ENCODE measurements at regions not wholly inside any gene's neighbourhood (a gene's known extent, or its start where the extent isn't known, plus 50 kb on each side); places are given as distances from the start of the nearest gene placed in this dataset.
"Not testable (repeated sequence)": the region's sequence is repeated elsewhere in the genome, so short reads cannot be mapped to it uniquely, and the experiment has no call there.

DNA sequence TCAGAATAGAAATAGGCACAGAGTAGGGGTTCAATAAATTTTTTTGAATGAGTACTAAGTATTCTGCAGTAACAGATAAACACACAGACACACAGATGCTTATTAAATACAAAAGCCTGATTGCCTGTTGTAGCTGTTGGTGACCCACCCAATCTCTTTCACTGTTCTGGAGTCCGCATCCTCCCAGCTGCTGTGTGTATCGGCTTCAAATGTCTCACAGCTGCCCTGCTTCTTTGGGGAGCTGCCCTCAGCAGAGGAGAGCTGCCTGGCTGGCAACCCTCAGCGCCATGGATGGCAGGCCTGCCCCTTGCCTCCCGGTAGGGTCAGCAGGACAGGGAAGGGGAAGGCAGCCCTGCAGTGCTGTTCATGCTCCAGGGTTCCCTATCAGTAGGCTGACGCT, 50.5 kb upstream of the PRNP start:
- DNase-seq, result no peak

GRCh38 chr20:4635342-4635741, 50.9 kb upstream of the PRNP start:
- DNase-seq, result no peak

- DNase-seq, result peak in 1 of 2 donors; percentile 13
These were observed 52.5 kb upstream of the PRNP start for GRCh38 chr20:4633780-4634179.

DNA sequence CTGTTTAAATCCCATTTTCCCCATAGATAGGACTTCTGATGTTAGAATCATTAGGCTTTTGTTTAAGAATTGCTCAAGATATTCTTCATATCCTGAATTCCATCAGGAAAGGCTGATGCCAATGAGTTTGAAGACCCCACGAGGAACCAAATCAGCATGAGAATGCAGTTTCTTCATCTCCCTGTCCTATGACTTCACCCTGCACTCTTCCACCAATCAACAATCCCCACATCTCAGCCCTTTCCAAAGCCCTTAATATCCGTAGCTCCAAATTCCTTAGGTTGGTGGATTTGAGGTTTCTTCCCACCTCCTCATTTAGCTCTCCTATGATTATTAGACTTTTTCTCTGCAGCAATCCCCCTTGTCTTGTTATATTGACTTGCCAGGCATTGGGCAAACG, 52.9 kb upstream of the PRNP start:
- DNase-seq, result no peak

DNA sequence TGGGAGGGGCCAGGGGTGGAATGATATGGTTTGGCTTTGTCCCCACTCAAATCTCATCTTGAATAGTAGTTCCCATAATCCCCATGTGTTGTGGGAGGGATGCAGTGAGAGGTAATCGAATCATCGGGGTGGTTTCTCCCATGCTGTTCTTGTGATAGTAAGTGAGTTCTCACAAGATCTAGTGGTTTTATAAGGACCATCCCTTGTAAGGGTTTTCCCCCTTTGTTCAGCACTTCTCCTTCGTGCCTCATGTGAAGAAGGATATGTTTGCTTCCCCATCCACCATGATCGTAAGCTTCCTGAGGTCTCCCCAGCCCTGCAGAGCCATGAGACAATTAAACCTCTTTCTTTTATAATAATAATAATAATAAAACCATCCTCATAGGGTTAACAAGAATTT, 53.4 kb upstream of the PRNP start:
- no peak for DNase-seq

GRCh38 chr20:4626228-4626627, 60.0 kb upstream of the PRNP start:
- DNase-seq, result no peak

DNA sequence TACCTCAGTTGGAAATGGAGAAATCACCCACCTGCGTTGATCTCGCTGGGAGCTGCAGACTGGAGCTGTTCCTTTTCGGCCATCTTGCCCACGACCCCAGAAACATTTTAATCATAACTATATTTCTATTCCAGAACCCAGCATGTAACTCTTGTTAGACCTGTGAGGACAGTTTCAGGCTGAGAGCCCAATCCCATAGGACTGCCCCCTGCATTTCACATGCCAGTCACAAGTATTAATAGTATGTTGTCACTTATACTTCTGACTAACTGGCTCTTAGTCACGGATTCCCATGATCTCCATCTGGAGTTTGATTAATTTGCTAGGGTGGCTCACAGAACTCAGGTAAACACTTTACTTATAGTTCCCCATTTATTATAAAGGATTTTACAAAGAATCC, 60.6 kb upstream of the PRNP start:
- DNase-seq, result no peak

DNA sequence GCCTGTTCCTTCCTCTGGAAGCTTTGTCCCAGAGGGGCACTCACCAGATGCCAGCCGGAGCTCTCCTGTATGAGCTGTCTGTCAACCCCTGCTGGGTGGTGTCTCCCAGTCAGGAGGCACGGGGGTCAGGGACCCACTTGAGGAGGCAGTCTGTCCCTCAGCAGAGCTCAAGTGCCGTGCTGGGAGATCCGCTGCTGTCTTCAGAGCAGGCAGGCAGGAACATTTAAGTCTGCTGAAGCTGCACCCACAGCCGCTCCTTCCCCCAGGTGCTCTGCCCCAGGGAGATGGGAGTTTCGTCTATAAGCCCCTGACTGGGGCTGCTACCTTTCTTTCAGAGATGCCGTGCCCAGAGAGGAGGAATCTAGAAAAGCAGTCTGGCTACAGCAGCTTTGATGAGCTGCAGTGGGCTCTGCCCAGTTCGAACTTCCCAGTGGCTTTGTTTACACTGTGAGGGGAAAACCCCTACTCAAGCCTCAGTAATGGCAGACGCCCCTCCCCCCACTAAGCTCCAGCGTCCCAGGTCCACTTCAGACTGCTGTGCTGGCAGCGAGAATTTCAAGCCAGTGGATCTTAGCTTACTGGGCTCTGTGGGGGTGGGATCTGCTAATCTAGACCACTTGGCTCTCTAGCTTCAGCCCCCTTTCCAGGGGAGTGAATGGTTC, 61.5 kb upstream of the PRNP start:
- DNase-seq, result not testable (repeated sequence)

DNA sequence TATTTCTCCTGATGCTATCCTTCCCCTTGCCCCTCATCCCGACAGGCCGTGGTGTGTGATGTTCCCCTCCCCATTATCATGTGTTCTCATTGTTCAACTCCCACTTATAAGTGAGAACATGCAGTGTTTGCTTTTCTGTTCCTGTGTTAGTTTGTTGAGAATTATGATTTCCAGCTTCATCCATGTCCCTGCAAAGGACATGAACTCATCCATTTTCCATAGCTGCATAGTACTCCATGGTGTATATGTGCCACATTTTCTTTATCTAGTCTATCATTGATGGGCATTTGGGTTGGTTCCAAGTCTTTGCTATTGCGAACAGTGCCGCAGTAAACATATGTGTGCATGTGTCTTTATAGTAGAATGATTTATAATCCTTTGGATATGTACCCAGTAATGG, 67.1 kb upstream of the PRNP start:
- DNase-seq, result not testable (repeated sequence)

DNA sequence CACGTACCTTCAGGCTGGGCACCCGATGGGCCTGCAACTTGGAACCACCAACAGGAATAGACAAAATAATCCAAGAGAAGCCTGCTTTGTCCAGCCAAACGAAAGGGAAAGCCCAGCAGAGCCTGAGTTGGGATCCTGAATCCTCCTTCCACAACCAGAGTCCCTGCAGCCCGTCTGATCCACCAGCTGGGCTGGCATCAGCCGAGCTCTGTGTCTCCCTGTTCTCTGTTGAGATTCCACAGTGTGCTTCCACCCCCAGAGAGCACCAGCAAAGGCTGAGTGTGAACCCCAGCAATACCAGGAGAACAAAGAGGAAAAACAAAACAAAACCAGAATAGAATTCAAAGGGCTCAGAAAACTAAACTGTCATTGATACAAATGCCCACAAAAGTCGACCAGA, 68.8 kb upstream of the PRNP start:
- no peak for DNase-seq

GRCh38 chr20:4617019-4617418, 69.2 kb upstream of the PRNP start:
- DNase-seq, result no peak

GRCh38 chr20:4613718-4614620, 72.3 kb upstream of the PRNP start:
- DNase-seq, result no peak

- DNase-seq, result no peak
These were observed 73.1 kb upstream of the PRNP start for GRCh38 chr20:4613184-4613583.

GRCh38 chr20:4610871-4611270, 75.4 kb upstream of the PRNP start:
- no peak for DNase-seq

DNA sequence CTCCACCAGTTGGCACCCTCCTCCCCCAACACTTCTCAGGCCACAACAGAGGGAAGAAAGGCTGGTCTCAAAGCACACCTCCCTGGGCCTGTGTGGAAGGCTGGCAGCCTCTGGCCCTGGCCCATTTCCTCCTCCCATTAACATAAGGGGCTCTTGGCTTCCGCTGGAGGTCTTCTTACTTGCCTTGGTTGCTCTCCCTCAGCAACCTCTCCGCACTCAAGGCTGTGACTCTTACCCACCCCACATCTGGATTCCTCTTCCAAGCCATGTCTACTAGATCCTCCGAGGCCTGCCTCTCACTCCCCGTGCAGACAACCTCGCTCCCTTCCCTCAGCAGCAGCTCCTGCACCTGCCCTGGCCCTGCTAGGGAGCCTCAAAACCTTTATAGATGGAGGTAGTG, 76.7 kb upstream of the PRNP start:
- no peak for DNase-seq

GRCh38 chr20:4608861-4609260, 77.4 kb upstream of the PRNP start:
- DNase-seq, result no peak

DNA sequence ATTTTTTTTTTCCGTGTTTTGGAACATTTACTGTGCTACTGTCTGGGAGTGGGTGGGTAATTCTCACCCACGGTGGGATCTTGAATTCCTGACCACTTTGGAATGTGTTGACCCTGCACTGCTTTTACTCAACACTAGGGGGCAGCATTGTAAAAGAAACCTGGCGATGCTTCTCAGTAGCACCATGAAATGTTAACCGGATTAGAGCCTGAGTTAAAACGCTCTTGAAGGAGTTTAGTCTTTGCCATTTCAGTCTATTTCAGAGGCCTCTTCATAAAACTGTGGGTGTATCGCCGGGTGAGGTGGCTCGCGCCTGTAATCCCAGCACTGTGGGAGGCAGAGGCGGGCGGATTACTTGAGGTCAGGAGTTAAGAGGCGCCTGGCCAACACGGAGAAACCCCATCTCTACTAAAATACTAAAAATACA, 79.0 kb upstream of the PRNP start:
- DNase-seq, result peak; percentile 9 to 60

GRCh38 chr20:4606051-4606450, 80.2 kb upstream of the PRNP start:
- DNase-seq, result no peak

GRCh38 chr20:4605166-4605565, 81.1 kb upstream of the PRNP start:
- no peak for DNase-seq

DNA sequence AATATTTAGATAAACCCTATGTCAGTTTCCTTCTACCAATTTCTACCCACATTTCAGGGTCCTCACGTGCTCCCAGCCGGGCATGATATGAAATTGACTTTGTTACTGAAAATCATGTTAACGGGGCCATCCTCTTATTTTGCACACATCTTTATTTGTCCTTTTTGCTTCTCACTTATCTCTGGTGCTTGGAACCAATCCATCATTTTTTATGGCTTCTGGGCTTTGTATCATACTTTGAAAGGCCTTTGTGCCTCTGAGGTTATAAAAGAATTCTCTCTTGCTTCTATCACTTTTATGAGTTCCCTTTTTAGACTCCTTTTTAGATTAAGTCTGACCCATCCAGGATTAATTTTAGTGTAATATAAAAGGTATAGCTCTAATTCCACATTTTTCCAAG, 81.7 kb upstream of the PRNP start:
- no peak for DNase-seq

GRCh38 chr20:4603724-4604123, 82.5 kb upstream of the PRNP start:
- DNase-seq, result no peak

DNA sequence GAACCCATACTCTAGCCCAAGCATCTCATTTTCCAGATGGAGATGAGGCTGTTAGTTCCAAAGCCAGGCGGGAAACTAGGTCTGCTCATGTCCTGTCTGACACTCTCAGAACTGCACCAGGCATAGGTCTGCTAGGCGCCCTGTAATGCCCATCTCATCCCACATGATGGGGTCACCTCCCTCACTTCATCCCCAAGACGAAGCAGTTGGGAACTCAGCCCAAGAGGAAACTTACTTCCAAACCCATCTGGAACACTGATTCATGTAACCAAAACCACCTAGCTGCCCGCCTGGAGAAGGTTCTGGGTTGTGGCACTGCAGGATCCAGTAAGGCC, 84.0 kb upstream of the PRNP start:
- no peak for DNase-seq

- no peak for DNase-seq
These were observed 84.5 kb upstream of the PRNP start for GRCh38 chr20:4601630-4602296.

All from bone marrow (tissue), 2 donors.